ENCODE measurements at regions not wholly inside any gene's neighbourhood (a gene's known extent, or its start where the extent isn't known, plus 50 kb on each side); places are given as distances from the start of the nearest gene placed in this dataset.
A peak's percentile ranks its signal among the peaks of the same experiment; 100 is the strongest.
"Not testable (repeated sequence)": the region's sequence is repeated elsewhere in the genome, so short reads cannot be mapped to it uniquely, and the experiment has no call there.

DNA sequence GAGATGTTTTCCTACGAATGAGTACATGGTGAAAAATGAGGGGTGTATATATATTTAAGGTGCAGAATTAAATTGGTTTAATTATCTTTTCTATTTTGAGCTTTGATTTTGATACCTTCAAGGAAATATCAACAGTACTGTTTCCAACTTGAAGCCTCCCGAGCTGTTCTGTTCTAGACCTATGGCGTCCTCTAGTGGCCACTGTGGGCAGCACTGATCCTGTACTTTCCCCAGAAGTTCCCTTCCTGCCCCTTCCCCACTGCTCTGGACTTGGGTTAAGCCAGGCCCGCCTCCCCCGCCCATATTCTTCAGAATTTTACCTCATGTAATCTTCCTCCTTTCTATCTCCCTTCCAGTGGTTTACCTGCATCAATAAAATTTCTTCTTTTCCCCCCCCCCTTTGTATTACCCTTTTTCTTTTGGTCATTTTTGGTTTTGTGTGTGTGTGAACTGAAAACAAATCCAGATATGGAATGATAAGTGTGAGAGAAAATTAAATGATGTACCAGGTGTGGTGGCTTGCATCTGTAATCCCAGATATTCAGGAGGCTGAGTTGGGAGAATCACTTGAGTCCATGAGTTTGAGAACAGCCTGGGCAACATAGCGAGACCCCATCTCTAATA lies 1643.5 kb downstream of the TP53TG3F start:
- peak; percentile 61 for DNase-seq
- in situ Hi-C loops (cut with HindIII; ENCODE audit: low pct_ligation_motif_present, low pct_unique_long_range_greater_than_20kb, low sequenced_read_pairs), result no loop called here

DNA sequence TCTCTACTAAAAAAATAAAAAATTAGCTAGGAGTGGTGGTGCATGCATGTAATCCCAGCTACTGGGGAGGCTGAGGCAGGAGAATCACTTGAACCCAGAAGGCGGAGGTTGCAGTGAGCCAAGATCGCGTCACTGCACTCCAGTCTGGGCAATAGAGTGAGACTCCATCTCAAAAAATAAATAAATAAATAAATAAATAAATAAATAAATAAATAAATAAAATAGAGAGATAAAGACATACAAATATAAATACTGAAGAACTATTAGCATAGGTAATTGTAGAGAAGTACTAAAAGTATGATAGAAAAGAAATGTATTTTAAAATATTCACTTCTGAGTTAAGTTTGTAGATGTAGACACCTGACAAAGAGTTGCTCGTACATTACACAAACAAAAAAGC lies 1652.4 kb downstream of the TP53TG3F start:
- in situ Hi-C loops (cut with HindIII; ENCODE audit: low pct_ligation_motif_present, low pct_unique_long_range_greater_than_20kb, low sequenced_read_pairs); DNase-seq: not testable (repeated sequence)

DNA sequence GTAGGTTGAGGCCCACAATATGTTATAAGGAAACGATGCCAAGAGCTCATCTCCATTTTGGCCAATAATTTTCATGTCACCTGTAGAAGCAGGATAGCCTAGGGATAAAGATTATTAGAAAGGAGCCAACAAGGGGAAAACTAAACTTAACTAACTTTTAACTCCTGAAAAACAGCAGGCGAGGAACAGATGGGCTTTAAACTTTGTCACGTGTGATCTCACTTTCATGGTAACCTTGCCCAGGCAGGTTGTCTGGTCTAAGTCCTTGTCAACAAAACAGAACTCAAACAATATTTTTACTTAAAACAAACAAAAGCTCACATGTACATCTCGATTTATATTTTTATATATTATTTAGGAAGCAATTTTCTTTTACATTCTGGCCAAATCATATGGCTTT lies 1672.0 kb downstream of the TP53TG3F start:
- in situ Hi-C loops (cut with HindIII; ENCODE audit: low pct_ligation_motif_present, low pct_unique_long_range_greater_than_20kb, low sequenced_read_pairs), result no loop called here
- no peak for DNase-seq

DNA sequence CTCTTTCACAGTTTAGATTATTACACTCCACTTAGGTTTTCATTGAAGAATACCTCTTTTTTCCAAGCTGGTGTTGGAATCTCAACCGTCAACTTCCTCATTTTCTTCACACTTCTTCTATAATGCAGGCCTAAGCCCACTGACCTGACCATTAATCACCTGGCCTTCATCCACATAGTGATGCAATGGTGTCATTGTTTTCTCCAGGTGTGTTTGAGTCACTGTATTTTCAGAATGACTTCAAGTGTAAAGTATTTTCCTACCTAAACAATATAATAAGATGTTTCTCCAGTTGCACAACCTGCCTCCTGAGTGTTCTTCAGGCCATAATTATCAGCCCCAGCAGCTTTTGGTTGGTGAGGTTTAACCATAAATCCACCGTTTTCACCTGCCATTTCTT lies 1675.1 kb downstream of the TP53TG3F start:
- in situ Hi-C loops (cut with HindIII; ENCODE audit: low pct_ligation_motif_present, low pct_unique_long_range_greater_than_20kb, low sequenced_read_pairs), result no loop called here
- no peak for DNase-seq

DNA sequence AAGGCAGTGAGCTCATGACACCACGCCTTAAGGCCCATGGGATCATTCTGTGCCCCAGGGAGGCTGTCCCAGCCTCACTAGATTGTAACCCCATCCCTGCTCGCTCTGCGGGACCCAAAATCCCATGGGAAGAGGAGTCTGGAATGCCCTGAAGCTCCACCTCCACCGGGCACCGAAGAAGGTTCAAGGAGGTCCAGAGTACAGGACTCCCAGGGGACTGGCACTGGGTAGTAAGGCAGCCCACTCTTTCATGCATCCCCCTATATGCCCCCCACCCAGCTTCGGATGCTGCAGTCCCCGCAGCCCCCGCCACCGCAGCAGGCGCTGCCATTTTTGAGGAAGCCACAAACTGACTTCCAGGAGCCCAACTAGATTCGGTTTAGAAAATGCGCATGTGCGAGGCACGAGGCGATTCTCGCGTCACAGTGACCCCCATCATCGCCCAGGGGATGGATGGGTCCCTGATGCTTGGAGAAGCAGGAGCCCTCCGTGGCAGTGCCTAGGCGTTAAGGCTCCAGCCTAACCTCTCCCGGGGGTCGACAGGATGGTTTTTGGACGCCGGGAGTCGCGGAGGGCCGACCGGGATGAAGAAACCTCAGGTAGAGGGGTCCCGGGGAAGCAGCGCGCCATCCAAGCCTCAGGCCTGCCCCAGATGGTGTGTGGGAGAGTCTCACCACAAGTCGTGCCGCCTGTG lies 1681.0 kb downstream of the TP53TG3F start:
- no peak for DNase-seq
- in situ Hi-C loops (cut with HindIII; ENCODE audit: low pct_ligation_motif_present, low pct_unique_long_range_greater_than_20kb, low sequenced_read_pairs), result no loop called here

DNA sequence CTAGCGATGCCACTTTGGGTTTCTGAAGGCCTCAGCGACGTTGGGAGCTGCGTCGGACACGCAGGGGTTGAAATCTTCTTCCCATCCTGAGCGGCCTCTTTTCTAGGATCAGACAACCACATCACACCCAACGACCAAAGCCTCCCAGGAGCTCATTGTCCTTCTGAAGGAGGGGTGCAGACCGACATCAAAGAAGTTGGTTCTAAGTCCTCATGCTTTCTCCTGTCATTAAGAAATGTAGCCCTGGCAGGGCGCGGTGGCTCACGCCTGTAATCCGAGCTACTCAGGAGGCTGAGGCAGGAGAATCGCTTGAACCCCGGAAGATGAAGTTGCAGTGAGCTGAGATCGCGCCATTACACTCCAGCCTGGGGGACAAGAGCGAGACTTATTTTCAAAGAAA lies 1681.9 kb downstream of the TP53TG3F start:
- DNase-seq, result no peak
- in situ Hi-C loops (cut with HindIII; ENCODE audit: low pct_ligation_motif_present, low pct_unique_long_range_greater_than_20kb, low sequenced_read_pairs), result no loop called here

DNA sequence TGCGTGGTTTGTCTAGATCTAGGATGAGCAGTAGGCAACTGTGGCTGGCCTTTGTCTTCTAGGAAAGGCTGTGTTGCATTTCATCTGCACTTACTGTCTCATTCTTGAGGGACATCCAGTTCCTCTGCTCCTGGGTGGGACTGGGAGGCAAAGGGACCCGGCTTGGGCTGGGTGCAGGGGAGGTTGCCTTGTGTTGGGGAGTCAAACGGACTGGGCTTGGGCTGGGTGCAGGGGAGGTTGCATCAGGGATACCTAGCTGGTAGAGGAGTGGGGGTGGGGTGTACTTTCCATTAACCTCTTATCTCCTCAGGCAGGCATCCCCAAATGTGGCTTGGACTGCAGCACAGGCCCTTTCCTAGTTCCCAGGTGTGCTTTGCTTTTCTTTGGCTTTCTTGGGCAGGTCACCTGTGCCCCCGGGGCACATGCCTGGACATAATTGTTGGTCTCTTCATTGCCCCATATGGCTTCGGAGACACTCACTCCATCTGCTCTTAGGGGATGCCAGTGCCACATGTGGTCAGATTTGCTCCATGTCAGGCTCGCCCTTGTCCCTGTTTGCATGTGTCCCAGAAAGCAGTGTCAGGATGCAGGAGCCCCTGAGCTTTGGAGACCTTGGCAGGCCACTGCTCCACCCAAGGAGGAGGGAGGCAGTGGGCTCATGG lies 1682.9 kb downstream of the TP53TG3F start:
- in situ Hi-C loops (cut with HindIII; ENCODE audit: low pct_ligation_motif_present, low pct_unique_long_range_greater_than_20kb, low sequenced_read_pairs), result no loop called here
- DNase-seq, result no peak

DNA sequence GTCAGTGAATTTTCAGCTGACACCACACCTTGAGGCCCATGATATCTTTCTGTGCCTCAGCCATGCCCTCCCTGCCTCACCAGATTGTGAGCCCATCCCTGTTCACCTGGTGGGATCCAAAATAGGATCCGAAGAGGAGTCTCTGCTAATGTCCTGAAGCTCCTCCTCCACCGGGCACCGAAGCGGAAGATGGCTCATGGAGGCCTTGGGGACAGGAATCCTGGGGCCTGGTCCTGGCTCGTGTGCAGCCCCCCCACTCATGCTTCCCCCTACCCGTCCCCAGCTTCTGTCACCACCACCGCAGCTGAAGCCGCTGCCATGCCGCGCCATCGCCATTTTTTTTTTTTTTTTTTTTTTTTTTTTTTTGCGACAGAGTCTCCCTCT lies 1683.4 kb downstream of the TP53TG3F start:
- in situ Hi-C loops (cut with HindIII; ENCODE audit: low pct_ligation_motif_present, low pct_unique_long_range_greater_than_20kb, low sequenced_read_pairs), result no loop called here

DNA sequence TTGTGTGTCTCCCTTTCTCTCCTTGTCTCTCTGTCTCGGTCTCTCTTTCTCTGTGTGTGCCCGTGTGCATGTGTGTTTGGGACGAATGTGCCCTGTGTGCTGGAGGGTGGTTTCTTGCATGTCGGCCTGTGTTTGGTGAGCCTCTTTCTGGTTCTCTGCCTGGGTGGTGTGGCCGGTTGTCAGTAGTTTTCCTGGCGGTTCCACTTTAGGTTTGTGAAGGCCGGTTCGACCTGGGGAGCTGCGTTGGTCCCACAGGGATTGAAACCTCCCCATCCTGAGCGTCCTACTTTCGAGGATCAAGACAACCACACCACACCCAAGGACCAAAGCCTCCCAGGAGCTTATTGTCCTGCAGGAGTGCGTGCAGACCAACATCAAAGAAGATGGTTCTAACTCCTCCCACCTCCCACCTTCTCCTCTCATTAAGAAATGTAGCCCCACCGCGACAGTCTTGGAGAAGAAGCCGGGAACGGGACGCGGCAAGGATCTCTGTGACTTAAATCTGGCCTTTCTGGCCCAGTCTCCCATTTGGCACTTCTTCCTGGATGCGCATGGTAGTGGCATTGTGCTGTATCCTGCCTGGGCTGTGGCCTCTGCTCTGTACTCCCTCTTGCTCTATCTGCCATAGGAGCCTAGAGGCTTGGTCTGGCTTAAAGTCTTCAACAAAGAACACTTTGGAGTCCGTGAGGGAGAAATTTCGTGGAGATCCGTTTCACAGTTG lies 1685.0 kb downstream of the TP53TG3F start:
- DNase-seq, result no peak
- in situ Hi-C loops (cut with HindIII; ENCODE audit: low pct_ligation_motif_present, low pct_unique_long_range_greater_than_20kb, low sequenced_read_pairs), result no loop called here

More for the DNA sequence above, 1683.4 kb downstream of the TP53TG3F start:
- no peak for DNase-seq

DNA sequence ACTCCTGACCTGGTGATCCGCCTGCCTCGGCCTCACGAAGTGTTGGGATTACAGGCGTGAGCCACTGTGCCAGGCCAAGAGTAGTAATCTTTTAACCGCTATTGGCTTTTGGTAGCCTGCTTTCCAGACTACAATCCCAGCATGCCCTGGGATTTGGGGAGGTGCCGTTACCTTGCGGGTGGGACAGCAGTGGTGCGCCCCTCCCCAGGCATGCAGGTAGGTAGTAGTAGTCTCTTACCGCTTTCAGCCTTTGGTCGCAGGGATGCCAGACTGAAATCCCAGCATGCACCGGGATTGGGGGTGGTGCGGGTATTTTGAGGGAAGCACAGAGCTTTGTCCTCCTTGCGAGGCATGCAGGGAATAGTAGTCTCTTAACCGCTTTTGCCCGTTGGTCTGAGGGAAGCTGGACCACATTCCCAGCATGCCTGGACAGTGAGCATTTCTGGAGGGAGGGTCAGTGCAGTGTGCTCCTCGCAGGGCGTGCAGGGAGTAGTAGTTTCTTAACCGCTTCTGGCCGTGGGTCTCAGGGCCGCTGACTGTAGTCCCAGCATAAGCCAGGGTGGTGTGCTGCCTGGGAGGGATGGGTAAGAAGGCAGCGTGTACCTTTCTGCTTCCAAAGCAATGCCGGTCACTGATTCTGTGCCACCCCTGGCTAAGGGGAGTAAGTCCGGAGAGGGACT lies 1686.8 kb downstream of the TP53TG3F start:
- DNase-seq, result no peak
- in situ Hi-C loops (cut with HindIII; ENCODE audit: low pct_ligation_motif_present, low pct_unique_long_range_greater_than_20kb, low sequenced_read_pairs), result no loop called here

DNA sequence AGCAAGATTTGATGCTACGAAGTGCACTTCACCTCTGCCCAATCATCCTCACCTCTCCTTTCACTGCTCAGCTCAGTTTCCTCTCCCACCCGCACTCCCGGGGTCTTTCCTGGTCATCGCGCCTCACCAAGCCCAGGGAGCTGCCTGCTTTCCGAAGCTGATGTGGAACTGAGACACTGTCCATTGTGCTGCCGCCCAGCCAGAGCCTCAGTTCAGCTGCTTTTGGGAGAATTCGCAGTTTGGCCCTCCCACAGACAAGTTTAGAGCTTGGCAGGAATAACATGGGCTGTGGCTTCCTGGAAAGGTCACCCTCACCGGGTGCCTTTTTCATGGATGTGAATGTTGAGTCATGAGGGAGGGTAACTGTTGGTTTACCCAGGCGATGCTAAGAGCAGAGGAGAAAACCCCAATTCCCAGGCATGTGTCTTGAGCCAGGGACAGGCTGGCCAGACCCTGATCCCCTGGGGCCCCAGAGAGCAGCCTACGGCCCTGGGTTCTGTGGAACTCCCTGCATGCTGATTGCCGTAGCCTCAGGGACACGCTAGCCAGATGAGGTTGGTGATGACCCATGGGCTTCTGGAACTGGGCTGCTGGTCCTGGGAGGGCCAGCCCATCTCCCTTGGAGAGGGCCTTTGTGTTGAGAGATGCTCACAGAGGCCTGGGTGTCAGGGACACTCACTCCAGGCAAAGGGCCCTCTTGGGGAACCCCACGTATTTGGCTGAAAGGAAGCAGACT lies 1687.5 kb downstream of the TP53TG3F start:
- in situ Hi-C loops (cut with HindIII; ENCODE audit: low pct_ligation_motif_present, low pct_unique_long_range_greater_than_20kb, low sequenced_read_pairs), result no loop called here
- DNase-seq, result no peak

DNA sequence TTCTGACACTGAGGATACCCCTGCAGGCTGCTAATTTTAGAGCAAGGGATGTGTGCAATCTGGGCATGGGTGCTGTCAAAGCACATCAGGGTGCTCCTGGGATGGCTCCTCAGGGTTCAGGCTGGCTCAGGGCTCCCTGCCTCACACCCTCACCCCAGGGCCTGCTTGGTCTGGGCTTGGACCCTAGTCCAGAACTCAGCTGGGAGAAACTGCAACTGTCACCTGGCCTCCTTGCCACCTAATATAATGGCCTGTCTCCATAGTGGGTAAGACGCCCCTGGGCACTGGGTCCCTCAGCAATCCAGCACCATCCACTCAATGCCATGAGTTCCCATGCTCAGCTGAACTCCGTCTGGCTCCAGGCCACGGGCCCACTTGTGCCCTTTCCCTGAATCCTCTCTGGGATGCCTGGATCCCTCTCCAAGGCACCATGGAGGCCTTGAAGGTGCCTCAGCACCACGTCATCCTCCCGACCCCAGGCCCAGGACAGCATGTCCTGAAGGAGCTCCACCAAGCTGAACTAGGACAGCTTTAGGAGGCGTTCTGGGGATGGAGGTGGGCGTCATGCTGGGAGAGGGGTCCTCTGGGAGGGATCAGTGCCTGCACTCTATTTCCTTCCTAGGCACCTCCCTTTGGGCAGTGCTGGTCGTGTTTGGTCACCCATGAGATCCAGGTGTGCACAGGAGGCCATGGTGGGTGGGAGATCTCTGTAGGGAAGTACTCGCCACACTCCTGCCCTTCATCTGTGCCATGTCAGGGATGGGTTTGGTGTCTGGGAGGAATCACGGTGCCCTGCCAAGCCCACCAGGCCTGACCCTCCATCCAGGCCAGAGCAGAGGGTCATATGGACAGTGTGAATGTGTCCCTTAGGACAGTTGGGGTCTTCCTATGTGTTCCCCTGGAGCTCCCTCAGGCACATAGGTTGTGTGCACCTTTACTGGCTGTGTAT lies 1688.4 kb downstream of the TP53TG3F start:
- no peak for DNase-seq
- in situ Hi-C loops (cut with HindIII; ENCODE audit: low pct_ligation_motif_present, low pct_unique_long_range_greater_than_20kb, low sequenced_read_pairs), result no loop called here

DNA sequence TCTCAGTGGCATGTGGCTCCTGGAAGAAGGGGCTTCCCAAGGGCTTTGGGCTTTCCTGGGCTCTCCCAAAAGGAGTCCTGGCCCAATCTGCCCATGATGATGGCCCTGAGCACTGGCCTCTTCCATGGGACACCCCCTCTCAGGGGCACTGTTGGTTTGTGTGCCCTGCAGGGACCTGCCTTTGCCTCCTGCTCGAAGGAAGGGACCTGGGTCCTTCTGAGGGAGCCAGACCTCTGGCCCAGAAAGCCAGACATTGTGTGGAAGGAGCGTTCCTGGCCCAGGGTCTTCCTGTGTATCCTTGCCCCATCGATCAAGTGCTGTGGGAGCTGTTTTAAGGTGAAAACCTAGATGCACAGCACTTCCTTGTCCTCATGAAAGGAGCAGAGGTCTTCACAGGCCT lies 1689.3 kb downstream of the TP53TG3F start:
- in situ Hi-C loops (cut with HindIII; ENCODE audit: low pct_ligation_motif_present, low pct_unique_long_range_greater_than_20kb, low sequenced_read_pairs), result no loop called here

DNA sequence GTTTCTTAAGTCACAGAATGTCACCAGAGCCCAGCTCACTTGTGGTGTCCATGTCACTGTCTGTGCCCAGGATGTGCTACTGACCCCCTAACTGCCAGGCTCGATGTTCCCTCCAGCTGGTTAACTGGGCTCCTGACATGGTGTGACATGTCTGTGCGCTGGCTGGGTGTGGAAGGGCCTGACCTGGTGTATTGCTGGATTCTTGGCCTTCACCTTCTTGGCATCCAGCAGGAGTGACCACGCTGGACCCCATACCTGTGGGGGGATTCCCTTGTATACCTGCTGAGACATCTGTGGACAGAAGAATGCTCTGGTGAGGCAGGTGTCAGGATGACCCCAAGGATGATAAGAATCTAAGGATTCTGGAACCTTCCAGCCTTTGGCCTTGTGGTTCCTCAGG lies 1690.1 kb downstream of the TP53TG3F start:
- no peak for DNase-seq
- in situ Hi-C loops (cut with HindIII; ENCODE audit: low pct_ligation_motif_present, low pct_unique_long_range_greater_than_20kb, low sequenced_read_pairs), result no loop called here

More for the DNA sequence above, 1689.3 kb downstream of the TP53TG3F start:
- DNase-seq, result no peak

DNA sequence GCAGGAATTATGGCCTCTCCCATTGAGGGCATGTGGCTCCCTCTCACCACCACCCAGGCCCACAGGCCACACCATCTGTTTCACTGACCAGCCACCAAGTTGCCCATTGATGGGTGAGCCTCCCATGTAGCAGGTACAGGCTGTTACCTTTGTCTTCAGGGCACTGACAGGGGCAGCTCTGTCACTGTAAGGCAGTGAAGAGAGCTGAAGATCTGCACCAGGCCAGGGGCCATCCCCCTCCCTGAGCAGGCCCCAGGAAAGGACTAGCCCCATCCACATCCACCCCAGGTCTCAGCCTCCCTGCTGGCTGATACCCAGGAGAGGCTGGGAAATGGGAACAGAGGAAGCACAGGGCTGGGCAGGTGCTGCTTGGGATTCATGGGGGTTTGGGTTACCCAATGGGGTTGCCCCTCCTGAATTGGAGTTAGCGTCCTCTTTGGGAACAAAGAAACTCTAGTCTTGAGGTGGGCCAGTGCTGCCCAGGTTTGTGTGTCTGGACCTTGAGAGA lies 1691.4 kb downstream of the TP53TG3F start:
- no peak for DNase-seq
- in situ Hi-C loops (cut with HindIII; ENCODE audit: low pct_ligation_motif_present, low pct_unique_long_range_greater_than_20kb, low sequenced_read_pairs), result no loop called here

DNA sequence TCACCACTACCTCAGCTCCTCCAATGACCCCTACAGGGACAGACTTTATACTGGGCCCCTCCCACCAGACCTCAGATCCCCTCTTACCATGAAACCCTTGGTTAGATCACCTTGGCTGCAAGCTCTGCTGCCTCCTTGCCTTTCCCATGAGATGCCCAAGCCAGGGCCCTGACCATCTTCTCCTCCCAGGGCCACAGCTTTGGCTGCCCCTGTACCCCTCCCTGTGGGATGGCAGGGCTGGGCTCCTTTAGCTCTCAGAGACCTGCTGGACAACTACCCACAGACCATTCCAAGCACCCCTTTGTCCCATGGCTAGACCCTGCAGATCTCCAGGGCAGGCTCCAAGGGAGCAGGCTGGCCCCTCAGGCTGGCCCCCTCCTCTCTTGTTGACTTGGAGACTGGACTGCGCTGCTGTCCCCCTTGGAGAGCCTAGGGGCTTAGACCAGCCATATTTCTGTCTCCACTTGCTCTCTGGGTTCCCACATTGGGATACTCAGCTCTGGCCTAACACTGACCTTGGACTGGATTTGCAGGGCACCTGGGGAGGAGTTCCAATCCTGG lies 1692.7 kb downstream of the TP53TG3F start:
- DNase-seq, result no peak
- in situ Hi-C loops (cut with HindIII; ENCODE audit: low pct_ligation_motif_present, low pct_unique_long_range_greater_than_20kb, low sequenced_read_pairs), result no loop called here

DNA sequence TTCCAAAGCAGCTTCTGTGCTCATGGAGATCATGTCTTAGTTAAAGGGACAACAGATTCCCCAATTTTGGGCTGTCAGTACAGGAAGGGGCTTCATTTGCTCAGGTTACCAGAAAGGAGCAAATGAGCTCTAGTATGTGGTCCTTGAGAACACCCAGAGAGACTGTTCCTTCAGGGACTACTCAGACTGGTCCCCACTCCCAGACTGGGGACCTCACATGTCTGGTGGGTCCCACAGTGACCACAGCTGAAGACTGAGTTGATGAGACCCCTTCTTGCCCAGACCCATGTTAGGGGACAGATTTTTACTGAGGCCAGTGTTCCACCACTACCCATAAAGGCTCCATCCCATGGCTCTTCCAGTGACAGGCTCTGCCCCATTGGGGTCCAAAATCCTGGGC lies 1695.2 kb downstream of the TP53TG3F start:
- in situ Hi-C loops (cut with HindIII; ENCODE audit: low pct_ligation_motif_present, low pct_unique_long_range_greater_than_20kb, low sequenced_read_pairs), result no loop called here
- no peak for DNase-seq

Data from ACHN (cell line).